Lower lobe of right lung (tissue), 2 donors: ENCODE measurements at regions not wholly inside any gene's neighbourhood (a gene's known extent, or its start where the extent isn't known, plus 50 kb on each side); places are given as distances from the start of the nearest gene placed in this dataset.
"Not testable (repeated sequence)": the region's sequence is repeated elsewhere in the genome, so short reads cannot be mapped to it uniquely, and the experiment has no call there.

Experiments
- ATAC-seq, 2 donors: fragments of 200-7000 bp; cut with Tn5 transposase; one replicate each; pipeline ENCODE4 v1.9.1; 2020 to 2022; ENCODE audit warnings: mild to moderate bottlenecking in 2 of 2, moderate library complexity in 2 of 2
- DNase-seq: peaks from one replicate; pipeline ENCODE4 v3.0.0-alpha.2; 2020
- H3K27ac ChIP-seq: fragments of 200-600 bp; one replicate; pipeline ENCODE4 v1.8.0; 2022
- H3K27me3 ChIP-seq: fragments of 200-600 bp; one replicate; pipeline ENCODE4 v1.8.0; 2022; ENCODE audit warnings: low read depth
- H3K36me3 ChIP-seq: fragments of 200-600 bp; one replicate; pipeline ENCODE4 v1.8.0; 2022; ENCODE audit warnings: mild to moderate bottlenecking
- H3K4me1 ChIP-seq: fragments of 200-600 bp; one replicate; pipeline ENCODE4 v1.8.0; 2022
- H3K4me3 ChIP-seq: fragments of 200-600 bp; one replicate; pipeline ENCODE4 v1.8.0; 2022; ENCODE audit warnings: mild to moderate bottlenecking
- H3K9me3 ChIP-seq: fragments of 200-600 bp; one replicate; pipeline ENCODE4 v1.8.0; 2022
- intact Hi-C: fragments of 100-400 bp; cut with DNase I; formaldehyde crosslinking; loops from one replicate; pipeline ENCODE4 v1.11.0; 2022
- donor health status: DM: no; HTN: yes; CAD: no; lungs with severe emphysema.

DNA sequence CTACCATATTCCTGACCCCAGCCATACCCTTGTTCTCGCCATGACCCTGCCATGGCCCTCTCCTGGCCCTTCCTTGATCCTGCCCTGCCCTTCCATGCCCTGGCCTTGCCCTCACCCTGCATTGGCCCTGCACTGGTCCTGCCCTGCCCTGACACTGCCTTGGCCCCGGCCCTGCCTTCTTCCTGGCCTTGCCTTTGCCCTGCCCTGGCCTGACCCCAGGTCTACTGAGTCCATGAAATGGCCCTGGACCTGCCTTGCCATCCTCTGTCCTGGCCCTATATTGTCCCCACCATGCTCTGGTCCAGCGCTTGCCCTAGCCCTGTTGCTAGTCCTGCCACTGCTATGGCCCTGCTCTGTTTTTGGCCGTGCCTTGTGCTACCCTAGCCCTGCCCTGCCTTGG is 536.1 kb downstream of the FOXD4L6 start:
- H3K27ac ChIP-seq, ATAC-seq, intact Hi-C loops, H3K4me3 ChIP-seq, H3K4me1 ChIP-seq, H3K27me3 ChIP-seq, H3K9me3 ChIP-seq, H3K36me3 ChIP-seq: not testable (repeated sequence)
- peak; percentile 25 for DNase-seq

DNA sequence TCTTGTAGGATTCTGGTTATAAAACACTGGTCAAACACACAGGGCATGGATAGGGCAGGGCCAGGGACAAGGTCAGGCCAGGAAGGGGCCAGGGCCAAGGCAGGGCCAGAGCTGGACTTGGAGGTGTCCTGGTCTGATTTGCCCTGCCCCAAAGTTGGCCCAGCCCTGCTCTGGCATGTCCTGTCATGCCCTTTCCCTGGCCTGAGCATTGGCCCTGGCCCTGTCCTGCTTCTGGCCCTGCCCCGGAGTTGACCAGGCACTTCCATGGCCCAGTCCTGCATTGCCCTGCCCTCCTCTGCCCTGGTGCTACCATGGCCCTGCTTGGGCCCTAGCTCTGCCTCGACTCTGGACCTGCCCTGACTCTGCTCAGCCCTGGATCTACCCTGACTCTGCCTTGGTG is 536.6 kb downstream of the FOXD4L6 start:
- peak; percentile 43 for DNase-seq
- H3K36me3 ChIP-seq, H3K27me3 ChIP-seq, H3K4me1 ChIP-seq, intact Hi-C loops, H3K9me3 ChIP-seq, H3K4me3 ChIP-seq, ATAC-seq, H3K27ac ChIP-seq: not testable (repeated sequence)

DNA sequence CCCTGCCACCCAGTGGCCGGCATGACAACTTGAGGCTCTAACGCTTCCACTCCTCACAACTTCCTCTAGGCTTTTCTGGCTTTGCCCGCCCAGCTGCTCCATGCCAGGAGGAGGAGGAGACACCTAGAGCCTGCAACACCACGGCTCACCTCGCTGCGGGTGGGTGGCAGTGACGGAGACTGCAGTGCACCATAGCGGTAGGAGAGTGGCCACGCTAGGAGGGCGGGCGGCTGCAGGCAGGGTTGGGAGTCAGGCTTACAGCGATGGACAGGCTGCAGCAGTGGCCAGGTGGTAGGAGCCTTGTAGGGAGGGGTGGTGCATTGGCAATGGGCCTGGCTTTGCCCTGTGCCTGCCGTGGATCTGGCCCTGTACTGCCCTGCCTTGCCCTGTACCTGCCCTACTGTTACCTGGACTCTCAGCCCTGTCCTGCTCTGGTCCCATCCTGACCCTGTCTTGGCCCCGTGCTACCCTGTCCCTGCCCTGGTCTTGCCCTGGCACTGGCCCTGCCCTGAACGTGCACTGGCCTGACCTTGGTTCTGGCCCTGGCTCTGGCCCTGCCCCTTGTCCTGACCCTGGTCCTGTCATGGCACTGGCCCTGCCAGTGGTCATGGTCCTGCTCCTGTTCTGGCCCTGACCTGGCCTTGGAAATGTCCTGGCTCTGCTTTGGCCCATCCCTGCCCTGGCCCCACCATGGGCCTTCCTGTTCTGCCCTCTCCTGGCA is 540.8 kb downstream of the FOXD4L6 start:
- H3K4me1 ChIP-seq, H3K4me3 ChIP-seq, ATAC-seq, H3K36me3 ChIP-seq, intact Hi-C loops, H3K27ac ChIP-seq, H3K9me3 ChIP-seq, H3K27me3 ChIP-seq: not testable (repeated sequence)
- peak; percentile 33 for DNase-seq

DNA sequence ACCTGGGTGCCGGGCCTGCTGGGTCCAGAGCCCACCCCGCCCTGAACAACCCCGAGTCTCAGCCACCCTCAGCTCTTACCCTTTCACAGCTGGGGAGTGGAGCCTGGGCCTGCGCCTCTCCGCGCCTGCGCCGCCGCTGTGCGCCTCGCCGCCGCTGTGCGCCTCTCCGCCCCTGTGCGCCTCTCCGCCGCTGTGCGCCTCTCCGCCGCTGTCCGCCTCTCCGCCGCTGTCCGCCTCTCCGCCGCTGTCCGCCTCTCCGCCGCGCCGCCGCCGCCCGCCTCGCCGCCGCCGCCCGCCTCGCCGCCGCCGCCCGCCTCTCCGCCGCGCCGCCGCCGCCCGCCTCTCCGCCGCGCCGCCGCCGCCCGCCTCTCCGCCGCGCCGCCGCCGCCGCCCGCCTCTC is 544.4 kb downstream of the FOXD4L6 start:
- H3K4me1 ChIP-seq, ATAC-seq, H3K27ac ChIP-seq, H3K36me3 ChIP-seq, H3K9me3 ChIP-seq, H3K4me3 ChIP-seq, DNase-seq, H3K27me3 ChIP-seq, intact Hi-C loops: not testable (repeated sequence)

DNA sequence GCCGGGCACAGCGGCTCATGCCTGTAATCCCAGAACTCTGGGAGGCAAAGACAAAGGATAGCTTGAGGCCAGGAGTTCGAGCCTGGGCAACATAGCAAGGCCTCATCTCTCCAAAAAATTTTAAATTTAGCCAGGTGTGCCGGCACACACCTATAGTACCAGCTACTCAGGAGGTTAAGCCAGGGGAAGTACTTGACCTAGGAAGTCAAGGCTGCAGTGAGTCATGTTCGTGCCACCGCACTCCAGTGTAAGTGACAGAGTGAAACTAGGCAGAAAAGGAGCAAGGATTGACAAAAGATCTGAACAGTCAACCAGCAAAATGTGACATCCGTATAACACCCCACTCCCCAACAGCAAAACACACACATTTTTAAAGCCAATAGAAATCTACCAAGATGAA is 545.3 kb downstream of the FOXD4L6 start:
- not testable (repeated sequence) for ATAC-seq

DNA sequence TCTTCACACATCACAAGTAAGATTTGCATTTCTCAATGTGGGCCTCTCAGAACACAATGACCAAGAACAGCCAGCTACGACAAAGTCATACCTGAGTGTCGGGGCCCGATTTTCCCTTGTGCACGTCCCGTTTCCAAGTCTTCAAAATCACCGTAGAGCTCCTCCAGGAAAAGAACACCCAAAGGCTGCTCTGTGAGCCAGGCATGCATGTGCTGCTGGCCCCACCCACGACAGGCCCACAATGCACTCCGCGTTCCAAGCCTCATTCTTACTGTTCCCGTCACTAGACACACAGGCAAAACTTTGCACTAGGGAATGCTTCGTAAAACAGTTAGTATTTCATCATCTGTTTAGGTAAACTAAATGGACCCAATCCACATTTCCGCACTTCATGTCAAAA is 549.6 kb downstream of the FOXD4L6 start:
- H3K4me1 ChIP-seq, H3K36me3 ChIP-seq, DNase-seq, H3K9me3 ChIP-seq, H3K27ac ChIP-seq, H3K27me3 ChIP-seq, intact Hi-C loops, ATAC-seq, H3K4me3 ChIP-seq: not testable (repeated sequence)

More for the DNA sequence above, 545.3 kb downstream of the FOXD4L6 start:
- H3K4me3 ChIP-seq, DNase-seq, H3K27me3 ChIP-seq, H3K4me1 ChIP-seq, intact Hi-C loops, H3K27ac ChIP-seq, H3K9me3 ChIP-seq, H3K36me3 ChIP-seq: not testable (repeated sequence)
